GM23338 (cell line): ENCODE measurements at regions not wholly inside any gene's neighbourhood (a gene's known extent, or its start where the extent isn't known, plus 50 kb on each side); places are given as distances from the start of the nearest gene placed in this dataset.

Source experiments
- ATAC-seq: fragments of 200-7000 bp; cut with Tn5 transposase; 3 replicates; pipeline ENCODE4 v1.9.1; 2020
- DNase-seq: peaks from one replicate; pipeline ENCODE4 v3.0.0-alpha.2; 2015; ENCODE audit warnings: low spot score
- H2AFZ ChIP-seq: fragments of 200-600 bp; sonication (generic); 2 replicates; pipeline ENCODE4 v1.8.0; 2016; ENCODE audit warnings: antibody characterized with exemption, mild to moderate bottlenecking, moderate library complexity
- H3F3A ChIP-seq: fragments of 200-600 bp; sonication (generic); replicated peaks from 2 replicates; pipeline ENCODE4 v1.8.0; 2017; ENCODE audit warnings: antibody characterized with exemption, mixed run types, low read depth
- H3K27ac ChIP-seq: fragments of 200-600 bp; sonication (generic); 2 replicates; pipeline ENCODE4 v1.6.1; 2016; ENCODE audit warnings: low read depth
- H3K27me3 ChIP-seq: fragments of 200-600 bp; sonication (generic); 2 replicates; pipeline ENCODE4 v1.8.0; 2016; ENCODE audit warnings: mild to moderate bottlenecking, mixed run types, moderate library complexity; ENCODE audit not compliant: insufficient read depth
- H3K36me3 ChIP-seq: fragments of 200-600 bp; sonication (generic); 2 replicates; pipeline ENCODE4 v1.8.0; 2016; ENCODE audit warnings: mild to moderate bottlenecking; ENCODE audit not compliant: insufficient read depth
- H3K4me1 ChIP-seq: fragments of 200-600 bp; sonication (generic); 2 replicates; pipeline ENCODE4 v1.8.0; 2016; ENCODE audit warnings: mild to moderate bottlenecking, moderate library complexity; ENCODE audit not compliant: insufficient read depth
- H3K4me2 ChIP-seq: fragments of 200-600 bp; sonication (generic); 2 replicates; pipeline ENCODE4 v1.7.1; 2017; ENCODE audit warnings: mixed run types
- H3K4me3 ChIP-seq: fragments of 200-600 bp; sonication (generic); 2 replicates; pipeline ENCODE4 v1.6.1; 2016; ENCODE audit warnings: mixed run types
- H3K79me2 ChIP-seq: fragments of 200-600 bp; sonication (generic); replicated peaks from 2 replicates; pipeline ENCODE4 v1.8.0; 2017; ENCODE audit warnings: mild to moderate bottlenecking; ENCODE audit not compliant: insufficient read depth
- H3K9me2 ChIP-seq: fragments of 200-600 bp; sonication (generic); 2 replicates; pipeline ENCODE4 v1.8.0; 2017; ENCODE audit not compliant: insufficient read depth
- H4K20me1 ChIP-seq: fragments of 200-600 bp; sonication (generic); replicated peaks from 2 replicates; pipeline ENCODE4 v1.8.0; 2017; ENCODE audit warnings: mild to moderate bottlenecking; ENCODE audit not compliant: insufficient read depth
- H3K27ac Mint-ChIP-seq: 2 replicates; pipeline ENCODE4 v1.8.0; 2020; ENCODE audit warnings: inconsistent platforms, mild to moderate bottlenecking, moderate library complexity, mixed read lengths
- H3K27me3 Mint-ChIP-seq: 3 replicates; pipeline ENCODE4 v1.8.0; 2022; ENCODE audit warnings: low read depth, mild to moderate bottlenecking, moderate library complexity, mixed read lengths, inconsistent platforms; ENCODE audit not compliant: insufficient read depth, poor library complexity
- H3K36me3 Mint-ChIP-seq: 3 replicates; pipeline ENCODE4 v1.8.0; 2021; ENCODE audit warnings: low read depth, mild to moderate bottlenecking, inconsistent platforms, moderate library complexity, mixed read lengths
- H3K4me1 Mint-ChIP-seq: 3 replicates; pipeline ENCODE4 v1.8.0; 2020; ENCODE audit warnings: mild to moderate bottlenecking, inconsistent platforms, mixed read lengths
- H3K4me3 Mint-ChIP-seq: 3 replicates; pipeline ENCODE4 v1.8.0; 2021; ENCODE audit warnings: moderate library complexity, mild to moderate bottlenecking, inconsistent platforms, mixed read lengths
- H3K9me3 Mint-ChIP-seq: 3 replicates; pipeline ENCODE4 v1.8.0; 2020; ENCODE audit warnings: moderate library complexity, mild to moderate bottlenecking, inconsistent platforms, mixed read lengths
- CREB1 ChIP-seq: fragments of 250-450 bp; sonication (Bioruptor Pico); IDR thresholded peaks from 2 replicates; pipeline ENCODE4 v1.5.0; 2020; ENCODE audit warnings: low read depth, mild to moderate bottlenecking, moderate library complexity
- CTCF ChIP-seq, 2 experiments: fragments of 200-600 bp in 1 of 2; sonication (generic) in 1 of 2; conservative IDR thresholded peaks; 2 replicates each; pipeline versions ENCODE4 v1.5.1 to v1.6.1; 2016 to 2017; ENCODE audit warnings: antibody characterized with exemption in 2 of 2, low read depth in 2 of 2, mild to moderate bottlenecking in 2 of 2, moderate library complexity in 1 of 2
- ETS1 ChIP-seq: IDR thresholded peaks from 2 replicates; pipeline ENCODE4 v1.6.1; 2016; ENCODE audit warnings: antibody characterized with exemption
- EZH2 ChIP-seq: fragments of 200-600 bp; sonication (generic); IDR thresholded peaks from one replicate; pipeline ENCODE4 v1.8.0; 2017; ENCODE audit warnings: antibody characterized with exemption, mild to moderate bottlenecking, low read depth; ENCODE audit not compliant: unreplicated experiment
- EZH2phosphoT487 ChIP-seq: fragments of 200-600 bp; sonication (generic); IDR thresholded peaks from one replicate; pipeline ENCODE4 v1.8.1; 2018; ENCODE audit warnings: antibody characterized with exemption; ENCODE audit not compliant: unreplicated experiment
- JUNB ChIP-seq: IDR thresholded peaks from one replicate; pipeline ENCODE4 v1.6.1; 2016; ENCODE audit warnings: antibody characterized with exemption; ENCODE audit not compliant: unreplicated experiment
- NANOG ChIP-seq: IDR thresholded peaks from 2 replicates; pipeline ENCODE4 v1.6.1; 2016; ENCODE audit warnings: antibody characterized with exemption, borderline replicate concordance
- POLR2AphosphoS5 ChIP-seq: IDR thresholded peaks from 2 replicates; pipeline ENCODE4 v1.6.1; 2016; ENCODE audit warnings: antibody characterized with exemption, low read depth
- REST ChIP-seq: IDR thresholded peaks from one replicate; pipeline ENCODE4 v1.6.1; 2018; ENCODE audit warnings: antibody characterized with exemption; ENCODE audit not compliant: unreplicated experiment
- STAT1 ChIP-seq: IDR thresholded peaks from one replicate; pipeline ENCODE4 v1.6.1; 2016; ENCODE audit warnings: antibody characterized with exemption; ENCODE audit not compliant: unreplicated experiment
- ZNF114 ChIP-seq: fragments of 250-450 bp; sonication (Bioruptor Pico); IDR thresholded peaks from 2 replicates; pipeline ENCODE4 v1.5.0; 2020; ENCODE audit warnings: mild to moderate bottlenecking, moderate library complexity
- ZNF331 ChIP-seq: fragments of 250-450 bp; sonication (Bioruptor Pico); IDR thresholded peaks from 2 replicates; pipeline ENCODE4 v1.5.0; 2020; ENCODE audit warnings: low read depth, mild to moderate bottlenecking, moderate library complexity

GRCh38 chr2:242040303-242040655 is 170.8 kb downstream of the RTP5 start:
- Mint-ChIP-seq H3K27ac (no peak overlapping the region), H3K4me3 (no peak overlapping the region), H3K9me3 (peaks cover 5% of the 10 kb centered on the region; the same call in 1 of the 3 replicates), H3K27me3 (peaks cover 65% of the 10 kb centered on the region), H3K36me3 (peaks cover 3% of the 10 kb centered on the region; the same call in 1 of the 3 replicates), H3K4me1 (peaks cover 1% of the 10 kb centered on the region; the same call in 1 of the 3 replicates)
- H4K20me1 ChIP-seq, result peaks cover 6% of the 10 kb centered on the region; the same call in 1 of the 2 replicates
- no peak for ATAC-seq
- H3K27me3 ChIP-seq, result peaks cover 70% of the 10 kb centered on the region
- no peaks in the 10 kb centered on the region for H3K9me2 ChIP-seq
- no peak overlapping the region for H3K27ac ChIP-seq
- H3K4me1 ChIP-seq, result no peaks in the 10 kb centered on the region
- H2AFZ ChIP-seq, result no peak overlapping the region
- H3F3A ChIP-seq, result no peaks in the 10 kb centered on the region
- DNase-seq, result no peak
- H3K36me3 ChIP-seq, result no peaks in the 10 kb centered on the region
- H3K4me3 ChIP-seq, result no peak overlapping the region
- TF ChIP-seq REST (no peak), CREB1 (no peak), ZNF114 (no peak), ETS1 (no peak), EZH2 (no peak), STAT1 (no peak), NANOG (no peak), EZH2phosphoT487 (no peak), CTCF (conservative IDR thresholded peaks at IDR 0.05; ENCODE audit: low read depth in 2 of 2) (no peak), ZNF331 (CRISPR knock-in tag) (no peak), JUNB (no peak), POLR2AphosphoS5 (no peak)
- no peak overlapping the region for H3K4me2 ChIP-seq
- H3K79me2 ChIP-seq, result no peaks in the 10 kb centered on the region
